HG03097 (cell line): ENCODE measurements at regions not wholly inside any gene's neighbourhood (a gene's known extent, or its start where the extent isn't known, plus 50 kb on each side); places are given as distances from the start of the nearest gene placed in this dataset.
"Not testable (repeated sequence)": the region's sequence is repeated elsewhere in the genome, so short reads cannot be mapped to it uniquely, and the experiment has no call there.

Experiments
- ATAC-seq: cut with Tn5 transposase; IDR thresholded peaks from one replicate; pipeline ENCODE4 v1.9.1; 2021; ENCODE audit not compliant: unreplicated experiment, low FRiP score

GRCh38 chr13:39930544-39931444, 275.3 kb downstream of the COG6 start:
- no peak for ATAC-seq

GRCh38 chr13:39931505-39931904, 276.0 kb downstream of the COG6 start:
- ATAC-seq, result no peak

- not testable (repeated sequence) for ATAC-seq
These were observed 277.1 kb downstream of the COG6 start for GRCh38 chr13:39932514-39932913.

GRCh38 chr13:39935155-39935554, 279.7 kb downstream of the COG6 start:
- ATAC-seq, result no peak

- ATAC-seq, result no peak
These were observed 283.1 kb downstream of the COG6 start for GRCh38 chr13:39938596-39938995.

- ATAC-seq, result no peak
These were observed 285.8 kb downstream of the COG6 start for GRCh38 chr13:39941236-39941635.

- ATAC-seq, result no peak
These were observed 286.6 kb downstream of the COG6 start for GRCh38 chr13:39941911-39942551.

- peak; percentile 88 for ATAC-seq
These were observed 287.3 kb downstream of the COG6 start for GRCh38 chr13:39942552-39943273.

- no peak for ATAC-seq
These were observed 288.2 kb downstream of the COG6 start for GRCh38 chr13:39943711-39944110.

- ATAC-seq, result no peak
These were observed 289.8 kb downstream of the COG6 start for GRCh38 chr13:39945226-39945625.

- ATAC-seq, result no peak
These were observed 291.3 kb downstream of the COG6 start for GRCh38 chr13:39946769-39947168.

GRCh38 chr13:39951301-39951700, 295.8 kb downstream of the COG6 start:
- ATAC-seq, result no peak

GRCh38 chr13:39952249-39953233, 297.1 kb downstream of the COG6 start:
- ATAC-seq, result no peak

- ATAC-seq, result no peak
These were observed 299.0 kb downstream of the COG6 start for GRCh38 chr13:39954476-39954875.

- peak; percentile 28 for ATAC-seq
These were observed 300.1 kb downstream of the COG6 start for GRCh38 chr13:39955560-39955959.

GRCh38 chr13:39956036-39956435, 300.6 kb downstream of the COG6 start:
- ATAC-seq, result peak; percentile 59

GRCh38 chr13:39957868-39958677, 302.6 kb downstream of the COG6 start:
- ATAC-seq, result no peak

- no peak for ATAC-seq
These were observed 304.2 kb downstream of the COG6 start for GRCh38 chr13:39959497-39960144.

- no peak for ATAC-seq
These were observed 304.7 kb downstream of the COG6 start for GRCh38 chr13:39960191-39960590.
